ENCODE measurements at regions not wholly inside any gene's neighbourhood (a gene's known extent, or its start where the extent isn't known, plus 50 kb on each side); places are given as distances from the start of the nearest gene placed in this dataset.

GRCh38 chr6:56742122-56742791, 99.6 kb upstream of the DST start:
- TF ChIP-seq POLR2A (IDR thresholded peaks at IDR 0.05): no peak
- TF ChIP-seq CTCF (IDR thresholded peaks at IDR 0.05): no peak
- TF ChIP-seq EP300 (IDR thresholded peaks at IDR 0.05): no peak
- TF ChIP-seq POLR2AphosphoS5 (IDR thresholded peaks at IDR 0.05): no peak
